DOHH2 (cell line): ENCODE measurements at regions not wholly inside any gene's neighbourhood (a gene's known extent, or its start where the extent isn't known, plus 50 kb on each side); places are given as distances from the start of the nearest gene placed in this dataset.

Experiments
- CTCF ChIP-seq: fragments of 200-600 bp; sonication (generic); IDR thresholded peaks from one replicate; pipeline ENCODE4 v1.5.1; 2014; ENCODE audit warnings: antibody characterized with exemption, mild to moderate bottlenecking, low read depth, low read length; ENCODE audit not compliant: poor library complexity, severe bottlenecking
- EZH2phosphoT487 ChIP-seq: fragments of 200-600 bp; sonication (generic); IDR thresholded peaks from 2 replicates; pipeline ENCODE4 v1.6.1; 2017; ENCODE audit warnings: borderline replicate concordance, mild to moderate bottlenecking, antibody characterized with exemption, low read length, moderate library complexity, mixed read lengths

GRCh38 chr2:207219081-207219630 lies 53.4 kb upstream of the KLF7 start:
- TF ChIP-seq EZH2phosphoT487 (no peak), CTCF (no peak)
